OCI-LY3 (cell line): ENCODE measurements at regions not wholly inside any gene's neighbourhood (a gene's known extent, or its start where the extent isn't known, plus 50 kb on each side); places are given as distances from the start of the nearest gene placed in this dataset.

Source experiments
- H2AFZ ChIP-seq: fragments of 200-600, 300-600 bp; shearing (Covaris generic); 2 replicates; pipeline ENCODE4 v1.6.0; 2014; ENCODE audit warnings: antibody characterized with exemption, low read depth, low read length
- H3K27ac ChIP-seq: fragments of 200-600, 300-600 bp; sonication (generic); 2 replicates; pipeline ENCODE4 v1.5.1; 2014; ENCODE audit warnings: mild to moderate bottlenecking, low read length, moderate library complexity, mixed read lengths
- H3K27me3 ChIP-seq: fragments of 200-600, 300-600 bp; sonication (generic); 2 replicates; pipeline ENCODE4 v1.6.1; 2014; ENCODE audit warnings: low read depth, low read length, mixed read lengths
- H3K36me3 ChIP-seq: fragments of 200-600, 300-600 bp; sonication (generic); replicated peaks from 2 replicates; pipeline ENCODE3; 2014; ENCODE audit warnings: low read depth, low read length, mixed read lengths
- H3K4me1 ChIP-seq: fragments of 300-600, 200-600 bp; sonication (generic); 2 replicates; pipeline ENCODE4 v1.6.1; 2014; ENCODE audit warnings: low read length, mixed read lengths
- H3K4me2 ChIP-seq: fragments of 200-600, 300-600 bp; sonication (generic); 2 replicates; pipeline ENCODE4 v1.6.1; 2014; ENCODE audit warnings: low read length, mixed read lengths
- H3K4me3 ChIP-seq: fragments of 300-600, 200-600 bp; sonication (generic); 2 replicates; pipeline ENCODE4 v1.5.1; 2014; ENCODE audit warnings: antibody characterized with exemption, mild to moderate bottlenecking, low read length, moderate library complexity
- H3K79me2 ChIP-seq: fragments of 300-600, 200-600 bp; shearing (Covaris generic); 2 replicates; pipeline ENCODE4 v1.6.1; 2014; ENCODE audit warnings: mild to moderate bottlenecking, low read length, mixed read lengths
- H3K9ac ChIP-seq: fragments of 300-600, 200-600 bp; shearing (Covaris generic); 2 replicates; pipeline ENCODE4 v1.6.0; 2014; ENCODE audit warnings: mild to moderate bottlenecking, low read length, moderate library complexity
- H3K9me3 ChIP-seq: fragments of 200-600, 300-600 bp; shearing (Covaris generic); 2 replicates; pipeline ENCODE4 v1.6.1; 2014; ENCODE audit warnings: low read length, mixed read lengths; ENCODE audit not compliant: insufficient read depth
- H4K20me1 ChIP-seq: fragments of 200-600, 300-600 bp; sonication (generic); 2 replicates; pipeline ENCODE4 v1.6.1; 2016; ENCODE audit warnings: low read length, mixed read lengths; ENCODE audit not compliant: insufficient read depth
- EZH2phosphoT487 ChIP-seq: fragments of 200-600 bp; shearing (Covaris generic); IDR thresholded peaks from 2 replicates; pipeline ENCODE4 v1.6.1; 2018; ENCODE audit warnings: antibody characterized with exemption, mixed run types, low read depth
- TF ChIP-seq, protein P1 (sequence below): fragments of 200-600, 300-600 bp; sonication (generic); IDR thresholded peaks from 2 replicates; pipeline ENCODE4 v1.5.1; 2014; ENCODE audit warnings: antibody characterized with exemption, low read length, low read depth

DNA sequence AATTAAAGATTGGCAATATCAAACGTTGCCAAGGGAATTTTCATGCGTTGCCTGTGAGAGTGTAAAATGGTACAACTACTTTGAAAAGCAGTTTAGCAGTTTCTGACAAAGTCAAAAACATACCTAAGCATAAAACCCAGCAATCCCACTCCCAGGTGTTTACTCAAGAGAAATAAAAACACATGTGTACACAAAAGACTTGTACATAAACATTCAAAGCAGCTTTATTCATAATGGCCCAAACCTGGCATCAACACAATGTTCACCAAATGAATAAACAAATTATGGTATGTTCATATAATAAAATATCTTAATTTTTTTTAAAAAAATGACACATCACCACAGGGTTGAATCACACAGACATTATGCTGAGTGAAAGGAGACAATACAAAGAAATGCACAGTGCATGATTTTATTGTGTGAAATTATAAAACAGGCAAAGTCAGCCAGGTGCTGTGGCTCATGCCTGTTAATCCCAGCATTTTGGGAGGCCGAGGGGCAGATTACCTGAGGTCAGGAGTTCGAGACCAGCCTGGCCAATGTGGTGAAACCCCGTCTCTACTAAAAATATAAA lies 240.4 kb upstream of the MARCKS start:
- no peak overlapping the region for H3K4me2 ChIP-seq

DNA sequence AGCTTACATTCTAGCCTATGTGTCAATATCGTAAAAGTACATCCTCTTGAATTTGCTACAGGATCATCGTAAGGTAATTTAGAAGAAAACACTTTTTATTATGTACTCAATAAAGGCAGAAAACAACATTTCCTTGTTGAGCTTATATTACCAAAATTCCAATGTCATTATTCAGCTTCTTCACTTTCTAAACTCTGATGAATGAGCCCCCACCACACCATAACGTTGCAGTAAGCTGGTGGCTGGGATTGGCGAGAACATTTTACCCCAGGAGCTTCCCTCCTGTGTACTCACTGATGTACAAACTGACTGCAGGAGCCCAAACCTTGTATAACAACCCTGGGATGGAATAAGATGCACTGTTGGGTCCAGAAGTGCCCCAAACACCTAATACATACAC lies 238.1 kb upstream of the MARCKS start:
- H3K4me3 ChIP-seq: no peak overlapping the region
- H3K79me2 ChIP-seq: no peaks in the 10 kb centered on the region
- H3K27me3 ChIP-seq: no peaks in the 10 kb centered on the region
- H3K36me3 ChIP-seq: no peaks in the 10 kb centered on the region
- no peaks in the 10 kb centered on the region for H3K9me3 ChIP-seq
- no peaks in the 10 kb centered on the region for H4K20me1 ChIP-seq
- H3K27ac ChIP-seq: no peak overlapping the region
- peaks cover 16% of the 10 kb centered on the region for H3K4me1 ChIP-seq
- no peak overlapping the region for H3K9ac ChIP-seq
- no peak overlapping the region for H2AFZ ChIP-seq
- H3K4me2 ChIP-seq: no peak overlapping the region
- TF ChIP-seq, protein P1, sequence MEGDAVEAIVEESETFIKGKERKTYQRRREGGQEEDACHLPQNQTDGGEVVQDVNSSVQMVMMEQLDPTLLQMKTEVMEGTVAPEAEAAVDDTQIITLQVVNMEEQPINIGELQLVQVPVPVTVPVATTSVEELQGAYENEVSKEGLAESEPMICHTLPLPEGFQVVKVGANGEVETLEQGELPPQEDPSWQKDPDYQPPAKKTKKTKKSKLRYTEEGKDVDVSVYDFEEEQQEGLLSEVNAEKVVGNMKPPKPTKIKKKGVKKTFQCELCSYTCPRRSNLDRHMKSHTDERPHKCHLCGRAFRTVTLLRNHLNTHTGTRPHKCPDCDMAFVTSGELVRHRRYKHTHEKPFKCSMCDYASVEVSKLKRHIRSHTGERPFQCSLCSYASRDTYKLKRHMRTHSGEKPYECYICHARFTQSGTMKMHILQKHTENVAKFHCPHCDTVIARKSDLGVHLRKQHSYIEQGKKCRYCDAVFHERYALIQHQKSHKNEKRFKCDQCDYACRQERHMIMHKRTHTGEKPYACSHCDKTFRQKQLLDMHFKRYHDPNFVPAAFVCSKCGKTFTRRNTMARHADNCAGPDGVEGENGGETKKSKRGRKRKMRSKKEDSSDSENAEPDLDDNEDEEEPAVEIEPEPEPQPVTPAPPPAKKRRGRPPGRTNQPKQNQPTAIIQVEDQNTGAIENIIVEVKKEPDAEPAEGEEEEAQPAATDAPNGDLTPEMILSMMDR: no peak
- no peak for TF ChIP-seq EZH2phosphoT487

More for the DNA sequence above, 240.4 kb upstream of the MARCKS start:
- H3K27me3 ChIP-seq: no peaks in the 10 kb centered on the region
- H3K36me3 ChIP-seq: peaks cover 3% of the 10 kb centered on the region
- H3K4me3 ChIP-seq: no peak overlapping the region
- no peak overlapping the region for H3K27ac ChIP-seq
- no peaks in the 10 kb centered on the region for H3K79me2 ChIP-seq
- no peak for TF ChIP-seq EZH2phosphoT487
- TF ChIP-seq, protein P1: no peak
- no peaks in the 10 kb centered on the region for H3K9me3 ChIP-seq
- no peaks in the 10 kb centered on the region for H3K4me1 ChIP-seq
- H4K20me1 ChIP-seq: no peaks in the 10 kb centered on the region
- no peak overlapping the region for H3K9ac ChIP-seq
- H2AFZ ChIP-seq: no peak overlapping the region

DNA sequence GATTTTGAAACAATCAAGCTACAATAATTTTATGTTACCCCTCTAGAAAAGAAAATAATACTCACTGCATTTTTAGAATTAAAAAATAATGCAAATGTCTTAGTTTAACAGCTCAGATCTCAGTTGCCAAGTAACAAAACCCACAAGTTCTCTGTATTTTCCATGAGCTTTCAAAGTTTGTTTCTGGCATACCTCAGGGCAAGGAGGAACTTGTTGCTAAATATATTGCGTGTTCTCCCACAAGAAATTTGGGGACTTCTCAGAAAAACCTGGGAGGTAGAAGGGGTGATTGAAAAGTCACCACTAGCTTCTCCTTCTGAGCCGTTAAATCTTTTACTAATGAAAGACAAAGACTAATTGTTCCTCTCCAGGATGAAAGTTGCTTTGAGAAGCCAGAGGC lies 236.8 kb upstream of the MARCKS start:
- H3K79me2 ChIP-seq: no peaks in the 10 kb centered on the region
- H3K27ac ChIP-seq: no peak overlapping the region
- no peaks in the 10 kb centered on the region for H3K36me3 ChIP-seq
- H3K4me1 ChIP-seq: peaks cover 26% of the 10 kb centered on the region
- no peak overlapping the region for H2AFZ ChIP-seq
- no peak overlapping the region for H3K4me3 ChIP-seq
- no peaks in the 10 kb centered on the region for H3K27me3 ChIP-seq
- TF ChIP-seq EZH2phosphoT487: no peak
- TF ChIP-seq, protein P1: no peak
- H3K9ac ChIP-seq: no peak overlapping the region
- H4K20me1 ChIP-seq: no peaks in the 10 kb centered on the region
- no peaks in the 10 kb centered on the region for H3K9me3 ChIP-seq
- no peak overlapping the region for H3K4me2 ChIP-seq

DNA sequence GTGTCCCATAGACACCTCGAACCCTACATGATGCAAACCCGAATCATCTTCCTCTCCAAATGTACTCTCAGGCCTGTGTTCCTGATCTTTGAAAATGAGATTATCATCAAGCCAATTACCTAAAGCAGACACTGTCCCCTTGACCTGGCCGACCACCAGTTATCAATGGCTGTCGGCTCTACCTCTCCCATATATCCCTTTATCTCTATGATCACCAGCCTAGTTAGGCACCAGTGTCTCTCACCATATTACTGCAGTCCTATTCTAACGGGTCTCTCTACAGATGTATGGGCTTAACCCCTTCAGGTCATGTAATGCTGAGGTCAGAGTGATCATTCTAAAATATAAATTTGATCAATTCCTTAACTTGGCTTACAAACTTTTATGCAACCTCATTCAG lies 234.9 kb upstream of the MARCKS start:
- Histone ChIP-seq H4K20me1 (no peaks in the 10 kb centered on the region), H3K27me3 (no peaks in the 10 kb centered on the region), H3K9me3 (no peaks in the 10 kb centered on the region), H3K4me2 (no peak overlapping the region), H3K36me3 (no peaks in the 10 kb centered on the region), H3K27ac (no peak overlapping the region), H2AFZ (no peak overlapping the region), H3K9ac (no peak overlapping the region), H3K4me1 (peaks cover 44% of the 10 kb centered on the region), H3K79me2 (no peaks in the 10 kb centered on the region), H3K4me3 (no peak overlapping the region)
- TF ChIP-seq EZH2phosphoT487: no peak
- TF ChIP-seq, protein P1: no peak
